ENCODE measurements at regions not wholly inside any gene's neighbourhood (a gene's known extent, or its start where the extent isn't known, plus 50 kb on each side); places are given as distances from the start of the nearest gene placed in this dataset.
"Not testable (repeated sequence)": the region's sequence is repeated elsewhere in the genome, so short reads cannot be mapped to it uniquely, and the experiment has no call there.

GRCh38 chr10:101280511-101280910 is 51.2 kb upstream of the LBX1 start:
- DNase-seq = no peak

DNA sequence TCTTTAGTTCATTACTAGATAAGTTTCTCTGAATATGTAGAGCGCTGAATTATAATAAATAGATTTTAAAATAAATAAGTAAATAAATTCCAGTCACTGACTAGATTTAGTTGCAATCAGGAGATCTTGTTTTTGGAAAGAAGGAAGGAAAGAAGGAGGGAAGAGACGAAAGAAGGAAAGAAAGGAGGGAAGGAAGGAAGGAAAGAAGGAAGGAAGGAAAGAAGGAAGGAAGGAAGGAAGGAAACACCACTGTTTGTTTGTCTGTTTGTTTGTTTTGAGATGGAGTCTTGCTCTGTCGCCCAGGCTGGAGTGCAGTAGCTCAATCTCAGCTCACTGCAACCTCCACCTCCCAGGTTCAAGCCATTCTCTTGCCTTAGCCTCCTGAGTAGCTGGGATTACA is 51.7 kb upstream of the LBX1 start:
- not testable (repeated sequence) for DNase-seq

DNA sequence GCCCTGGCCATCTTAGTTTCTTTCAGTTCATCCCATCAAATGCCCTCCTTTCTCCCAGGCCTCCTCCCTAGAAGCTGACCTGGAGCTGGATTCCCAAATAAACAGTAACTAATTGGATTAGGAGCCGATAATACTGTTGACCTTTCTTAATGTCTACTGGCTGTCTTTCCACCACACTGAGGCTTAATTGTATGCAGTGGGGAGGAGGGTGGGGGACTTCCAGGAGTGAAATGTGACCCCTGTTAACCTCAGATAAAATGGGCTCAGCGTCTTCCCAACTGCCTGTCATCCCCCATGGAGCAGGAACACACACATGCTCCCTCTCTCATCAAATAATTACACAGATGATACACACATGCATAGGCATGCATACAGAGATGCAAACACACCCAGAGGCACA is 53.7 kb upstream of the LBX1 start:
- no peak for DNase-seq

- DNase-seq = no peak
Observed at GRCh38 chr10:101283762-101284100, 54.5 kb upstream of the LBX1 start.

GRCh38 chr10:101284101-101284743 is 55.0 kb upstream of the LBX1 start:
- no peak for DNase-seq

DNA sequence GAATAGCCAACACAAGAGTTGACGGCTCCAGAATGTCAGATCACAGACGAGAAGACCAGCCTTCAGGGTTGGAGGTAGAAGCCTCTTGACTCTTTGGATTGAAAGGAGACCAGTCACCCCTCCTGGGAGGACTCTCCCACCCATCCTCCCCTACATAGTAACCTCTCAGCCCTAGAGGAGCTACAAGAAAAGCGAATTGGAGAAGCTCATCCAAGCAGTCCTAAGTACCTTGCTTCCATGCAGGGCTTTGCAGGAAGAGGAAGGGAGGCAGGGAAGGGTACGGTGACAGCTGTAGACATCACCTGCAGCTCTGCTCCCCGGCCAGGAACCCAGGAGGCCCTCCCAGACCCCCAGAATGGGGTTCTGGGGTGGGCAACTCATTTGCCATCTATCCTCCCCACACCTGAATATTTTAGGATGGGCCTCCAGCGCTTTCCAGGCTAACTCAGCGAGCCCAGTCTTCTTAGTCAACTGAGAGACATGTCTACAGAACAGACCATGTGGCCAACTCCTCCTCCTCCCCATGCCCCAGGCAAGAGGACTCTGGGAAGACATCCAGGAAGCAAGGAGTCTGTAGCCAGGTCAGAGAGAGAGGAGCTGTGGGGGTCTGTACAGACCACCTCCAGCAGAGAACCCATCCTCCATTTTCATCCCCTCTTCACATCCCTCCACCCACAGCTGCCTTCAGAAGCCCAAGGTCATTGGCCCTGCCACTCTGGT is 55.6 kb upstream of the LBX1 start:
- no peak for DNase-seq

GRCh38 chr10:101285519-101286070 is 56.3 kb upstream of the LBX1 start:
- no peak for DNase-seq

DNA sequence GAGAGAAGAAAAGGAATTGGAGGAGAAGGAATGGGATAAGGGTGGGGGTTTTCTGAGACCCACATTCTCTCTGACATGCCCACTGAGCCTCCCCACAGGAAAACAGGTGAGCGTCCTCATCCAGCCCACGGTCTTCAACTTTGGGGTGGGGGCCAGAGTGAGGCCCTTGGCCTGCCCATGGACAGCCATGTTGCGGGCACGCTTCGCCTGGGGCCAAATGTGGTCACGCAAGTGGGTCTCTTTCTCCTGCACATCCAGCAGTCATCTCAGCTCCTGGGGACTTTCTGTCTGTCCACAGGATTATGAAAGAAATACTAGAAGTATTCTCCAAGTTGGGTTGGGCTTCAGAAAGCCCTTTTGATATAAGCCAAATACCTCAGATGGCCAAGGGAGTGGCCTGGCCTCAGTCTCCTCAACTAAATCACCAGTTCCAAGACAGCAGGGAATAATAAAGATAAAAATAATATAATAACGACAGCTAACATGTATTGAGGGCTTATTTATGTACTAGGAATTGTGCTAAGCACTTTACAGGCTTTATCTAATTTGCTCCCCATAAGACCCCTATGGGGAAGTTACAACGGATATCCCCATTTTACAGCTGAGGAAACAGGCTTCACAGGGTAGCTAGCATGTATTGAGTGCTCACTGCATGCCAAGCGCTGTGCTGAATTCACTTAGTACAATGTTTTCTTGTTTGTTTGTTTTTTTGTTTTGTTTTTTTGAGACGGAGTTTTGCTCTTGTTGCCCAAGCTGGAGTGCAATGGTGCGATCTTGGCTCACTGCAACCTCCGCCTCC is 57.2 kb upstream of the LBX1 start:
- DNase-seq = no peak

DNA sequence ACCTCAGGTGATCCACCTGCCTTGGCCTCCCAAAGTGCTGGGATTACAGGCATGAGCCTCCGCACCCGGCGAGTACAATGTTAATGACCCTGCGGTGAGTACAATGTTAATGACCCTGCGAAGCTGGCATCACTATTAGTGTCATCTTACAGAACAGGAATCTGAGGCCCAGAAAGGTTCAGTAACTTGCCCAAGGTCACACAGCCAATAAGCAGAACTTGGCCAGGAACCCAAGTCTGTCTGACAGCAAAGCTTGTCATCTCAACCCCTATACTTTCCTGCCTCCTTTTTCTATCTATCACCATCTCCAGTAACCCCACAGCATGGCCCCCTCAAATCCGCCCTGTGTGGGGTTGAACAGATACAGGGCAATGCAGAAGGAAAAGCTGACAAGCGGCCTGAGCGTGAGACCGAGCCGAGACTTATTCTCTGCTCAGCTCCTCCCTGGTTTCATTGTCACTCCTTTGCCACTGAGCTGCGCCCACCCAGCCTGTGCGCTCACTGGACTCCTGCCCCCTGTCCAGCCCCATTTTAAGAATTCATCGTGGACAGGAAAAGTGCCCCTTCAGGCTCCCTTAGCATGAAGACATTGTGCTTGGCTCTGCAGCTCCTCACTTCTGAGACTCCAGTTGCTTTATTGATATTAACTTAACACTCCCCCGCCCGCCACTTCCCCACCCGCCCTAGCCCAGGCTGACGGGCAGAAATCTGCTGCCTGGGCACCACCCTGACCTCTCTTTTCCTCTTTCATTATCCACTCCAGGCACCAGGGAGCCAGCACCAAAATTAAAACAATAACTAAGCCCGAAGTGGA is 58.1 kb upstream of the LBX1 start:
- no peak for DNase-seq

GRCh38 chr10:101287997-101288635 is 58.9 kb upstream of the LBX1 start:
- no peak for DNase-seq

- no peak for DNase-seq
Observed at GRCh38 chr10:101289541-101289940, 60.3 kb upstream of the LBX1 start.

- DNase-seq = no peak
Observed at GRCh38 chr10:101290431-101290830, 61.2 kb upstream of the LBX1 start.

DNA sequence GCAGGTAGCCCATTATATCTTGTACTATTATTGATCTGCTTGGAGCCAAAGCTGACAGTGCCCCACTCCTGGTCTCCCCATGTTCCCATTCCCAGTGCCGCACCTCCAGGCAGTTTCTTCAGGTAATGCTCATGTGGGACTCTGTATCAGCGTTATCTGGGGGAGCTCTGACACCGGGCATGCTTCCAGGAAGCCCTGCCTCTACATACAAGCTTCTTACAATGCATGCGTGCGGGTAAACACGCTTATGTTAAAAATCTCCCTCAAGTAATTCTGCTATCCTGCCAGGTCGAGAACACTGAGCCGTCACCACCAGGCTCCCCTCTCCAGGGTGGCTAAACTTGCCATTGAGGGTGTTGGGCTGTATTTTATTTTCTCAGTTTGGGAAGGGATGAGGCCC is 61.6 kb upstream of the LBX1 start:
- no peak for DNase-seq

DNA sequence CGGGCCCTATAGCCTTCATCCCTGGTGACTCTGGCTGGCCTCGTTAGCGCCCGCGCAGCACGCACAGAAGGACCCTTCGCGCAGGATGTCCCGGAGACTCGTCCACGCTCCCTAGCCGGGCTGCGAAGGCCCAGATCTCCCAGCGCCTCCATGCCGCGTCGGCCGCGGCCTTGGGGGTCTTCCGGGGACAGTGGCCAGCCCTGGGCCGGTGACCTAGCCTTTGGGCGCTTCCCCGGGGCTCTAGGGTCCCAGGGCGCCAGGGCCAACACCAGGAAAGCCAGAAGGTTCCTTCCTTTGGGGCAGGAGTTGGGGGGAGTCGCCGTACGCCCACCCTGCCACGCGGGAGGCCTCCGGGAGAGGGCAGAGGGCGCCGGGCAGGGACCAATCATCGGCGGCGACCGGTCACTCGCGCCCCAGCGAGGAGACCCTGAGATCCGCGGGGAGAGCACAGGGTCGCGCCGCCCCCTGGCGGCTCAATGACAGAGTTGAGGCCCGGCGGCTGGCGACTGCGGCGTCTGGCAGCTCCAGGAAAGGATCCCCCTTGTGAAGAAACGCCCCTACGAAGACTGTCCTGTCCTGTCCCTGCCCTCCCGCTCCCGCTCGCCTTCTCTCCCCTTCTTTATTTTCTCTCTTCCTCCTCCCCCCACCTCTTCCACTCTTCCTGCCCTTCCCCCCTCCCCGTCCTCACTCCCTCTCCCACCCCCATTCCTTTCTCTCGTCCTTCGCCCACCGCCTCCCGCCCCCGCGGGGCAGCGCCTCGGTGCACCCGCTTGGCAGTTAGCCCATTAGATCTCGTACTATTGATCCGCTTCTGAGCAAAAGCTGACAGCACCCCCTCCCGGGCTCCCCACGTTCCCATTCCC is 62.3 kb upstream of the LBX1 start:
- peak in 3 of 4 experiments; percentile 7 to 33 (median 10) for DNase-seq

DNA sequence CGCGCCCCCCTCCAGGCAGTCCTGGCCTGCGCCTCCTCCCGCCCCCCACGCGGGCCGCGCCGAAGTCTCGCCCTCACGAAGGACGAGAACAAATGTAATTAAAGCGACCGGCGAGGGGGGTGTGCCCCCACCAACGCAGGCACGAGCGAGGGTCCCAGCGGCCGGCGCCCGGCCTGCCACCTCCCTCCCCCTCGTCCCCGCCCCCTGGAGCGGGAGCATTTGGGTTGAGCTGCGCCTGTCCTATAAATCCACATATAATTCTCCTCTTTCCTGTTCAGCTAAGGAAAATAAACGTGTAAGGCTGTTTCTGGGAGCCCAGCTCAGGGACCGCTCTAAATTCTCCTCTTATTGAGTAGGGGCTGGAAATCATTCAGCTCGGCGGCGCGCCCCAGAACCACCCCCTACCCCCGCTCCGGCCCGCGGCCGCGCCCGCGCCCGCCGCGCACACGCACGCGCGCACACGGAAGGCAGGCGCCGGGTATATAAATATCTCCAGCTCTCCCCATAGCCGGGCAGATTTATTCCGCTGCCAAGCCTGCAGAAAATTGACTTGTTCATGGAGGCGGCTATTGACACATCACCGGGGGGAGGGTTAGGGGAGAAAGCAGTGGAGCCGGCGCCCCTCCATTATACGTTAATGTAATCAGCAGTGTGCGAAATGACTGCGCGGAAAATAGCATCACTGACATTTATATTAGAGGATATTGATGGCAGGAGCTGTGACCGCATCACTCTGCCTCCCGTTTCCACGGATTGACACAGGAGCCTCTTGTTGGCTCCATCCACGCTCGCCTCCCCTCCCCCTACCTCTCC is 61.6 kb upstream of the BTRC start:
- DNase-seq = no peak

DNA sequence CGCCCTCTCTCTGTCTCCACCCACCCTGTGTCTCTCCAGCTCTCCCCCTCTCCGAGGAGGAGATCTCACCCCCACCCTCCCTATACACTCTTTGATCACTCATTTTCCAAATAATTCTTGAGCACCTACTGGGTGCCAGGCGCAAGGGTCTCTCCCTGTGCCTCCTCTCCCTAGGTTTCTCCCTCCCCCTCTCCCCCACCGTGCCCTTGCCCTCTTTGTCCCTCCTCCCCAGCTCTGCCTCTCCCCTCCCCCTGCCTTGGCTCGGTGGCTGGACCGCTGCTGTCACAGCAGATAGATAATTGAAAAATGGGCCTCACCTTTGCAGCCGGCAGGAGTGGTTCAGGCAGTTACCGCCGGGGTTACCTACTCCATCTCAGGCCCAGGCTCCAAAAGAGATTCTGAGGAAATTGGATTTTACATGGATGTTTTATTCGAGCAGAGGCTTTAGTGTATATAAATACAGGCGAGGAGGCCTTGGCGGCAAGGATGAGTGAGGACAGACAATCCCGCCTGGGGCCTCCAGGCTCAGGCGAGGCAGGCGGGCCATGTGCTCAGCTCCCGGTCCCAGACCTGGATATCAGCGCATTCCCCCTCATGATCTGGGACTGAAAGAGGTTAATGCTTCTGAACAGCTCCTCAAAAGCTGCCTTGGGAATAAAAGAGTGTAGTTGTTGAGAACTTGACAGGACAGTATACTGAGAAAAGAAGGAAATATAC is 60.8 kb upstream of the BTRC start:
- DNase-seq = no peak

DNA sequence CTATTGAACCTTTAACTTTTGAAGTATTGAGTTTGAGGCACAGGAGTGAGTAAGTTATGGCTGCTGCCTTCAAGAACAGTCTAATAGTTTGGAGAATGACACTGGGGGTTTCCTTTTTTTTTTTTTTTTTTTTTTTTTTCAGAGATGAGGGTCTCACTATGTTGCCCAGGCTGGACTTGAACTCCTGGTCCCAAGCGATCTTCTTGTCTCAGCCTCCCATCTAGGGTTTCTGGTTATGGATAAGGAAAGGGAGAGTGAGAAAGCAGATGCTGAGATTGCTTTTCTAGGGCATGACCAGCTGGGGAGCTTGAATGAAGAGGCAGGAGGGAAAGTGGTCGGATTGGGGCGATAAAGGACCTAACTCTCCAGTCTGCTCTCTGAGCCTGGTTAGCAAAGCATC is 59.9 kb upstream of the BTRC start:
- no peak for DNase-seq

DNA sequence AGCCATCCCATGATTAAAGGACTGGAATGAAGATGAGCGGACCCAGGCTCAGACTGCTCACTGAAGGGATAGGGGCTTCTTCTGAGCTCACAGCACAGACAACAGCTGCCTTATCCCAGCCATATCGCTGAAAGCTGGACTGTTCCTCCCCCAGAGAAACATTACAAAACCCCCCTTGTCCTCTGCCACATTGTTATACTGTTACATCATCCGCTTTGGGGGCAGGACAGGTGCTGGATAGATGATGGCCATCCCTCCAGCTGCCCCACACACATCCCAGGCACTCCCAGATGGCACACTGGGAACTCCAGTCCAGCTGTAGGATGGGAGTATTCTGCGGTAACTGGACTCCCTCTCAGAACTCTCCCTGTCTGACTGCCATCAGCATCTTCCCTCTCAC is 58.7 kb upstream of the BTRC start:
- no peak for DNase-seq

- peak; percentile 35 to 71 (median 62) for DNase-seq
Observed at GRCh38 chr10:101297901-101298486, 56.0 kb upstream of the BTRC start.

Data from activated naive CD4-positive, alpha-beta T cell (primary cell).